GM12878 (cell line): ENCODE measurements at regions not wholly inside any gene's neighbourhood (a gene's known extent, or its start where the extent isn't known, plus 50 kb on each side); places are given as distances from the start of the nearest gene placed in this dataset.

Experiments used
- ATAC-seq: fragments of 200-7000 bp; cut with Tn5 transposase; 3 replicates; pipeline ENCODE4 v1.9.1; 2020; ENCODE audit warnings: mild to moderate bottlenecking, moderate library complexity
- BruUV-seq: library from RNA; stranded (reverse); fragments of 400-500 nt; replicated peaks from 2 replicates; lab custom pipeline; 2021; lab: Mats Ljungman, UMichigan
- CTCF ChIA-PET: fragments of 300-600 bp; sonication (Branson Sonifier 250); formaldehyde crosslinking; extraction: SDS; loops from one replicate; lab custom pipeline; 2021; ENCODE audit warnings: inconsistent platforms; lab: Yijun Ruan, JAX
- POLR2A ChIA-PET: fragments of 350-600 bp; formaldehyde crosslinking; extraction: SDS; loops from one replicate; lab custom pipeline; 2021; ENCODE audit warnings: inconsistent platforms; lab: Charles Lee
- RAD21 ChIA-PET: fragments of 300-600 bp; sonication (Branson Sonifier 250); formaldehyde crosslinking; loops from one replicate; lab custom pipeline; 2023; ENCODE audit warnings: antibody characterized with exemption; ENCODE audit not compliant: unreplicated experiment; lab: Charles Lee
- SMC1A ChIA-PET: fragments of 300-600 bp; sonication (Branson Sonifier 250); formaldehyde crosslinking; loops from one replicate; lab custom pipeline; 2023; ENCODE audit not compliant: unreplicated experiment, uncharacterized antibody; lab: Charles Lee
- DNase-seq: peaks from one replicate; pipeline ENCODE4 v3.0.0-alpha.2; 2011; ENCODE audit warnings: low read depth, low spot score
- FAIRE-seq: peaks from 3 replicates; lab custom pipeline; 2011; peaks lifted over from hg19 to GRCh38; lab: Jason Lieb, UNC
- H2AFZ ChIP-seq: 2 replicates; pipeline ENCODE4 v1.6.0; 2011; ENCODE audit warnings: low read depth, low read length, control low read depth; ENCODE audit not compliant: control insufficient read depth
- H3K27ac ChIP-seq: 2 replicates; pipeline ENCODE4 v1.5.1; 2011; ENCODE audit warnings: control low read depth; ENCODE audit not compliant: control insufficient read depth, insufficient read depth
- H3K27me3 ChIP-seq, 2 experiments: replicated peaks in 1 of 2; 2 replicates each; pipeline versions ENCODE4 v1.6.0 to v1.6.1; 2011; ENCODE audit warnings: low read length in 1 of 2; ENCODE audit not compliant: control insufficient read depth in 2 of 2, insufficient read depth in 2 of 2
- H3K36me3 ChIP-seq, 2 experiments: 2 replicates each; pipeline ENCODE4 v1.5.1; 2011; ENCODE audit warnings: low read length in 1 of 2; ENCODE audit not compliant: control insufficient read depth in 2 of 2, insufficient read depth in 2 of 2
- H3K4me1 ChIP-seq: 2 replicates; pipeline ENCODE4 v1.6.1; 2011; ENCODE audit warnings: mild to moderate bottlenecking, low read length, moderate library complexity, mixed read lengths; ENCODE audit not compliant: control insufficient read depth, insufficient read depth
- H3K4me2 ChIP-seq: 2 replicates; pipeline ENCODE4 v1.6.0; 2011; ENCODE audit warnings: control low read depth; ENCODE audit not compliant: control insufficient read depth, insufficient read depth
- H3K4me3 ChIP-seq: fragments of 200-600 bp; sonication (generic); 2 replicates; pipeline ENCODE4 v1.5.1; 2016
- H3K79me2 ChIP-seq: 2 replicates; pipeline ENCODE4 v1.6.0; 2011; ENCODE audit warnings: low read length; ENCODE audit not compliant: control insufficient read depth, insufficient read depth
- H3K9ac ChIP-seq: 2 replicates; pipeline ENCODE4 v1.8.0; 2011; ENCODE audit warnings: low read length, control low read depth, mixed read lengths; ENCODE audit not compliant: control insufficient read depth, insufficient read depth
- H3K9me3 ChIP-seq: replicated peaks from 3 replicates; pipeline ENCODE4 v1.5.1; 2011; ENCODE audit warnings: mild to moderate bottlenecking, low read length; ENCODE audit not compliant: control insufficient read depth, insufficient read depth
- H4K20me1 ChIP-seq: 2 replicates; pipeline ENCODE4 v1.6.0; 2011; ENCODE audit not compliant: control insufficient read depth, insufficient read depth
- ASH2L ChIP-seq: fragments of 300-600, 200-600 bp; sonication (generic); IDR thresholded peaks from 2 replicates; pipeline ENCODE4 v1.6.1; 2017; ENCODE audit warnings: low read depth, mild to moderate bottlenecking, borderline replicate concordance
- BCL3 ChIP-seq: IDR thresholded peaks from 2 replicates; pipeline ENCODE4 v1.6.1; 2011; ENCODE audit warnings: borderline replicate concordance, low read depth, mild to moderate bottlenecking, moderate library complexity, low read length; ENCODE audit not compliant: insufficient read depth, poor library complexity, severe bottlenecking
- BCLAF1 ChIP-seq: fragments of 450-650 bp; IDR thresholded peaks from 2 replicates; pipeline ENCODE4 v1.6.1; 2017; ENCODE audit warnings: antibody characterized with exemption, mild to moderate bottlenecking, moderate library complexity
- CHD2 ChIP-seq: IDR thresholded peaks from 2 replicates; pipeline ENCODE4 v1.6.1; 2011; ENCODE audit warnings: low read depth, low read length, improper control_type of control experiment, borderline replicate concordance
- HDAC2 ChIP-seq: fragments of 200-600 bp; sonication (generic); IDR thresholded peaks from 2 replicates; pipeline ENCODE4 v1.6.1; 2017
- JUND ChIP-seq: IDR thresholded peaks from 2 replicates; pipeline ENCODE4 v1.6.1; 2012; ENCODE audit warnings: low read depth, mild to moderate bottlenecking, low read length, improper control_type of control experiment, moderate library complexity
- MLLT1 ChIP-seq: fragments of 450-650 bp; IDR thresholded peaks from 2 replicates; pipeline ENCODE4 v1.6.1; 2016; ENCODE audit warnings: mild to moderate bottlenecking
- MXI1 ChIP-seq: fragments of 150-350 bp; IDR thresholded peaks from 2 replicates; pipeline ENCODE4 v1.6.1; 2011; ENCODE audit warnings: low read depth, mild to moderate bottlenecking, inconsistent platforms, low read length, improper control_type of control experiment
- PAX5 ChIP-seq: IDR thresholded peaks from 2 replicates; pipeline ENCODE4 v1.6.1; 2011; ENCODE audit warnings: low read depth, low read length, borderline replicate concordance
- POLR2A ChIP-seq: IDR thresholded peaks from 2 replicates; pipeline ENCODE4 v1.6.1; 2011; ENCODE audit warnings: low read depth, mild to moderate bottlenecking, low read length
- RAD51 ChIP-seq: fragments of 450-650 bp; IDR thresholded peaks from 2 replicates; pipeline ENCODE4 v1.6.1; 2016; ENCODE audit warnings: moderate library complexity, mild to moderate bottlenecking, inconsistent platforms
- RB1 ChIP-seq: fragments of 450-650 bp; formaldehyde crosslinking; IDR thresholded peaks from 2 replicates; pipeline ENCODE4 v1.6.1; 2017; ENCODE audit warnings: mild to moderate bottlenecking, borderline replicate concordance
- RBBP5 ChIP-seq: fragments of 200-600 bp; sonication (generic); conservative IDR thresholded peaks from 2 replicates; pipeline ENCODE4 v1.6.1; 2016
- RCOR1 ChIP-seq: conservative IDR thresholded peaks from 2 replicates; pipeline ENCODE4 v1.6.1; 2012; ENCODE audit warnings: low read depth, low read length, improper control_type of control experiment
- RFX5 ChIP-seq: IDR thresholded peaks from 2 replicates; pipeline ENCODE4 v1.6.1; 2011; ENCODE audit warnings: low read depth, low read length, improper control_type of control experiment
- SIN3A ChIP-seq: IDR thresholded peaks from 2 replicates; pipeline ENCODE4 v1.6.1; 2012; ENCODE audit warnings: low read depth, low read length, improper control_type of control experiment
- SMARCA5 ChIP-seq: fragments of 450-650 bp; IDR thresholded peaks from 2 replicates; pipeline ENCODE4 v1.6.1; 2017; ENCODE audit warnings: mild to moderate bottlenecking
- TARDBP ChIP-seq: IDR thresholded peaks from 2 replicates; pipeline ENCODE4 v1.6.1; 2016; ENCODE audit warnings: borderline replicate concordance
- TCF3 ChIP-seq: IDR thresholded peaks from 2 replicates; pipeline ENCODE4 v1.6.1; 2012; ENCODE audit warnings: low read depth, mild to moderate bottlenecking, low read length, borderline replicate concordance; ENCODE audit not compliant: insufficient read depth
- ZBED1 ChIP-seq: IDR thresholded peaks from 2 replicates; pipeline ENCODE4 v1.6.1; 2016; ENCODE audit warnings: borderline replicate concordance
- ZNF217 ChIP-seq: fragments of 450-650 bp; IDR thresholded peaks from 2 replicates; pipeline ENCODE4 v1.6.1; 2017; ENCODE audit warnings: antibody characterized with exemption, mild to moderate bottlenecking
- ZNF384 ChIP-seq: IDR thresholded peaks from 2 replicates; pipeline ENCODE4 v1.6.1; 2012; ENCODE audit warnings: low read depth, mild to moderate bottlenecking, low read length, improper control_type of control experiment, borderline replicate concordance
- WGBS: methylation state at CpG from one replicate; pipeline ENCODE4 v1.1.6; 2016; ENCODE audit warnings: low lambda C conversion rate; ENCODE audit not compliant: insufficient replicate concordance, insufficient coverage; ENCODE audit errors: missing lambda C conversion rate; 5-methylcytosine and 5-hydroxymethylcytosine counted together
- in situ Hi-C: fragments of 300-500 bp; cut with MboI; formaldehyde crosslinking; loops from 9 replicates; pipeline ENCODE4 v1.14.3; 2018; ENCODE audit warnings: mixed read lengths
- intact Hi-C: fragments of 100-400 bp; cut with micrococcal nuclease; formaldehyde crosslinking; loops from one replicate; pipeline ENCODE4 v1.14.2; 2022; ENCODE audit not compliant: unreplicated experiment

GRCh38 chr15:39176030-39176429 is 404.8 kb upstream of the THBS1 start (continued):
- TF ChIP-seq BCL3, result no peak
- TF ChIP-seq RB1, result no peak
- no peak for TF ChIP-seq RBBP5

GRCh38 chr15:39177561-39177960 is 403.3 kb upstream of the THBS1 start:
- 9% methylated on average over 4 of the region's 4 CpGs for WGBS
- SMC1A ChIA-PET, result interaction anchor here (1.1 kb wide), 1 partner anchor 10 kb away, joined by 4 read pairs; no protein-coding TSS in a partner anchor
- TF ChIP-seq HDAC2 (no peak), RCOR1 (no peak), ZBED1 (no peak), TCF3 (no peak), ZNF217 (no peak), ASH2L (no peak), MLLT1 (no peak), PAX5 (no peak), TARDBP (no peak), RFX5 (no peak), RAD51 (no peak), ZNF384 (no peak), CHD2 (no peak), JUND (no peak), MXI1 (no peak), POLR2A (no peak), BCLAF1 (no peak), SIN3A (no peak), SMARCA5 (no peak)
- FAIRE-seq (no peak), DNase-seq (no peak), ATAC-seq (no peak)
- in situ Hi-C loops (no loop called here), intact Hi-C loops (loop anchor here (10.0 kb wide), 1 partner anchor 63 kb away; no protein-coding TSS in a partner anchor)
- no peak overlapping the region for H3K27ac ChIP-seq
- no TSS peak for BruUV-seq
- POLR2A ChIA-PET, result no interaction called here
- H3K27me3 ChIP-seq, result no peaks in the 10 kb centered on the region
- H3K4me2 ChIP-seq, result no peak overlapping the region
- RAD21 ChIA-PET, result no interaction called here
- no peaks in the 10 kb centered on the region for H3K79me2 ChIP-seq
- no peak overlapping the region for H3K9ac ChIP-seq
- CTCF ChIA-PET, result no interaction called here
- H3K36me3 ChIP-seq, result no peaks in the 10 kb centered on the region
- H3K9me3 ChIP-seq, result no peaks in the 10 kb centered on the region
- H3K4me1 ChIP-seq, result peaks cover 5% of the 10 kb centered on the region
- no peaks in the 10 kb centered on the region for H4K20me1 ChIP-seq
- H2AFZ ChIP-seq, result no peak overlapping the region
- H3K4me3 ChIP-seq, result no peak overlapping the region
